GM19239 (cell line): ENCODE measurements at regions not wholly inside any gene's neighbourhood (a gene's known extent, or its start where the extent isn't known, plus 50 kb on each side); places are given as distances from the start of the nearest gene placed in this dataset.

Experiments
- DNase-seq: peaks from one replicate; pipeline ENCODE4 v3.0.0; 2011; ENCODE audit warnings: low spot score; ENCODE audit not compliant: insufficient read length
- FAIRE-seq: peaks from 2 replicates; lab custom pipeline; 2011; peaks lifted over from hg19 to GRCh38; lab: Jason Lieb, UNC

DNA sequence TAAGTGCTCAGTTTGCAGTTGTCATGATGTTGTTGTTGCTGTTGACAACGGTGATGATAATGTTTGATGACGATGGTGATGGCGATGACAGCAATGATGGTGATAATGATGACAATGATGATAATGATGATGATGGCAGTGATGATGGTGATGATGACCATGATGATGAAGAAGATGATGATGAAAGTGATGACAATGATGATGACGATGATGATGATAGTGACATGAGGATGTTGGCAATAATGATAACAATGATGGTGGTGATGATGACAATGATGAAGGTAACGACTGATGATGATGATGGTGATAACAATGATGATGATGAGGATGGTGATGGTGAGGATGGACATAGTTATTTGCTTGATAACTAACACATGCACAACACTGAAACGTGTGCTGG is 778.5 kb downstream of the VRK1 start:
- DNase-seq = no peak
- no peak for FAIRE-seq

DNA sequence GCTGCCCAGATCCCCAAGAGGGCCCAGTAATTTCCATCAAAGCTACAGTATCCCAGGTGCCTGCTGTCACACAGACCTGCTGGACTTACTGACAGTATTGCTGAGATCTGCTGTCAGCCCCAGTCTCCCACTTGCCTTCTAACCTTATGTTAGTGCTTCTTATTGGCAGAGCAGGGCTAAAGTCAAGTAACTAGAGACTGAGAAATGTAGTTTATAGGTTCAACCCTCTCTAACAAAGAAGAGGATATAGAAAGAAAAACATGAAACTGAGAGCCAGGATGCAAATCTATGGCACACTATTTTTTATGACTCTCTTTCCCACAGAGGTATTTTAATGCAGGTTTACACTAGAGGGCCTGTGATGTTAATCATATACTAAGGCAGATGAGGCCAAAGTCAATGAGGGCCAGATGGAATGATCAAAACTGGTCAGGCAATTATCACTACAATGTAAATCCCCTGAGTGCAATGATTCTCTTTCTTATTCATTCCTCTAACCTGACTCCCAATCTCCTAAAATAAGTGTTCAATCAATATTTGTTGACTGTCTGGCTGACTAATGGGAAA is 781.9 kb downstream of the VRK1 start:
- DNase-seq (no peak), FAIRE-seq (no peak)

- FAIRE-seq (no peak), DNase-seq (no peak)
Observed at GRCh38 chr14:97581016-97581415, 783.8 kb downstream of the VRK1 start.

DNA sequence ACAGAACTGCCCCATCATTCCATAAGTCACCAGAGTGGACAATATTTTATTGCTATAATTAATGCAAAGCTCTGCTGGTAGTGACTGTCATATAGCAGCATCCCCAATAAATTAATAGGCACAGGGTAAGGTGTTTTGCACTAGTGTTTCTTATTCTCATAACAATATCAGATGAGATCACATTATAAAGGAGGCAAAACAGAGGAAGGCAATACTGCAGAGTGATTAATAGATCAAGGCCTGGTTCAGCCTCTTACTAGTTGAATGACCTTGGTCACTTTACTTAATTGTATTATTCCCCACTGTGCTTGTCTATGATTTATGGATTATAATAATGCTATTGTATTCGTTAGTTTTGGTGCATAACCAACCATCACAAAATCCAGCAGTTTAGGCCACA is 784.8 kb downstream of the VRK1 start:
- DNase-seq (no peak), FAIRE-seq (no peak)

GRCh38 chr14:97584528-97584927 is 787.3 kb downstream of the VRK1 start:
- DNase-seq = no peak
- FAIRE-seq = no peak

DNA sequence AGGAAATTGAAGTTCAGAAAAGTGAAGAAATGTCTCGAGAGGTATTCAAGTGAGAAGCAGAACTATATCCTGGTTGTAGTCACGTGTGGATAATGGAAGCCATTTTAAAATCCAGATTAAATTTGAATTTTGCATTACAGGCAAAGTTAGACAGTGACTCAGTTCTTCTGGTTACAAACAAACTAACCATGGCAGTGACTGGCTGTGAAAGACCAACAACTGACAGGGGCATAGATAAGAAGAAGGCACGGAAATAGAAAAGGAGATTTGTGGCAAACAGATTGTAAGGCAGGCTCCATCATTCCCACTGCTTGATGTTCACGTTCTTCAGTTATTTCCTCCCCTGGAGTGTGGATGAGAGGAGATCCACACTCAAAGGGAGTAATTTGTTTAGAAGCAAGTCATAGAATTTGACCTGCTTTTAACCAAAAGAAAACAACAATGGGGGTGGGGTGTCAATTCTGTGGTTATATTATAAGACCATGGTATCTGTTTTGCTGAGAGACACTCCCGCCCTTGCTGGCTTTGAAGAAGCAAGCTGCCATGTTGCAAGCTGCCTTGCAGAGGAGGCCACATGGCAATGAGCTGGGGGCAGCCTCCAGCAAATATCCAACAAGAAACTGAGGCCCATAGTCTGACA is 795.3 kb downstream of the VRK1 start:
- DNase-seq (no peak), FAIRE-seq (no peak)

DNA sequence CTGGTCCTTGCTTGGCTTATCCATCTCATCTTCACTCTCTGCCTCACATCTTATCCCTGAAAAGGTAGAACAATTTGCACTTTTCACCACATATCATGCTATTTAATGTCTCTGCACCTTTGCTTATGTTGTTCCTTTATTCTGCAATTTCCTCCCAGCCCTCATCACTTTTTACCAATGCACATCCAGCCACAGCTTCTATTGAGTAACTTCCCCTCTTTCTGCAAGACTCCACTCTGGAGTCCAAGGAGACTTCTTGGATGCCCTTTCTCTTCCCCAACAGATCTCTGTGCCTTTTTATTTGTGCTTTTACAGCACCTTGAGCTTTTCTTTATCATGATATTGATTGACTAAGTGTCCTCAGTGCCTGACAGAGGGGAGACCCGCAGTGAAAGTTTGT is 797.1 kb downstream of the VRK1 start:
- FAIRE-seq = no peak
- no peak for DNase-seq

GRCh38 chr14:97602438-97603117 is 805.4 kb downstream of the VRK1 start:
- FAIRE-seq = no peak

DNA sequence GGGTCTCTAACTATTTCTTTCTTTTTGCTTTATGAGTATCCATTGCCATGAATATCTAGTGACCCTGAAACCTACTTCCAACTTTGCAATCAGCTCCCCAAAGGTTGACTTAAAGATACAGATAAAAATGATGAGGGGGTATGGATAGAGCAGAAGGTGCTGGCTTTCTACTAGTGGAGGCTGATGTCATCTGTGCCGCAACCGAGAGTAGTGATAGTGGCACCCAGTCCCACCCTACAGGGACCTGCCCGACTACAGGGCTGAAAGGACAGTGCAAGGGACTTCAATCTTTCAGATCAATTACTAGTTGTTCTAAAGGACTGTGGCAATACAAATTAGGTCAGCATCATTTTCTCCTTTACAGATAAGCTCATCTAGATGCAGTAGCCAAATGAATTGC is 806.0 kb downstream of the VRK1 start:
- DNase-seq (no peak), FAIRE-seq (no peak)

More at GRCh38 chr14:97602438-97603117, 805.4 kb downstream of the VRK1 start:
- no peak for DNase-seq

DNA sequence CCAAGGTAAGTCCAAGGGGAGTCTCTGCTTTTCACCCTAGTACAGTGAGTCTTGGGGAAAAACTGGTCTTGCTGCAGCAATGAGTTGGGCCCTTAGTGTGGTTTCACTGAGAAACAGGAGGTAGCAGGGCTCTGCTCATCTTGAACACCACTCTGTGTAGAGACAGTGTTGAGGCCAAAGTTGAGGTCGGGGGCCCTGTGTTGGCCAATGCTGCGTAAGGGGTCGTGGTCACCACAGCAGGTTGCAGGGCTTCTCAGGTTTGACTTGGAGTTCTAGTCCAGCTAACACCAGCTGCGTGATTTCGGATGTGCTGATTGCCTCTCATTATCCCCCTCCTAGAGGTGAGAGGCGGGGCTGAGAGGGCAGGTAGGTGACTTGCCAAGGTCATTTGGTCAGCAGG is 807.5 kb downstream of the VRK1 start:
- FAIRE-seq (no peak), DNase-seq (no peak)

DNA sequence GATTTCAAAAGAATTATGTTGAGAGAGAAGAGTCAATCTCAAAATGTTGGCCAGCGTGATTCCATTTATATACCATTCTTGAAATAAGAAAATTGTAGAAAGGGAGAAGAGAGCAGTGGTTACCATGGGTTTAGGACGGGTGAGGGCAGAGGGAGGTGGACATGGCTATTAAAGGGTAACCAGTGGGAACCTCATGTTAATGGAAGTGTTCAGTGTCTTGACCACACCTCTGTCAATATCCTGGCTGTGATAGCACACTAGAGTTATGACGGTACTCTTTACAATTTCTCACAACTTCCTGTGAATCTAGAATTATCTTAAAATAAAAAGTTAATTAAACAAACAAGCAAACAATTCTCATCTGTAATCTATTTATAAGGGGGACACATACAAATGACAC is 821.2 kb downstream of the VRK1 start:
- no peak for FAIRE-seq

DNA sequence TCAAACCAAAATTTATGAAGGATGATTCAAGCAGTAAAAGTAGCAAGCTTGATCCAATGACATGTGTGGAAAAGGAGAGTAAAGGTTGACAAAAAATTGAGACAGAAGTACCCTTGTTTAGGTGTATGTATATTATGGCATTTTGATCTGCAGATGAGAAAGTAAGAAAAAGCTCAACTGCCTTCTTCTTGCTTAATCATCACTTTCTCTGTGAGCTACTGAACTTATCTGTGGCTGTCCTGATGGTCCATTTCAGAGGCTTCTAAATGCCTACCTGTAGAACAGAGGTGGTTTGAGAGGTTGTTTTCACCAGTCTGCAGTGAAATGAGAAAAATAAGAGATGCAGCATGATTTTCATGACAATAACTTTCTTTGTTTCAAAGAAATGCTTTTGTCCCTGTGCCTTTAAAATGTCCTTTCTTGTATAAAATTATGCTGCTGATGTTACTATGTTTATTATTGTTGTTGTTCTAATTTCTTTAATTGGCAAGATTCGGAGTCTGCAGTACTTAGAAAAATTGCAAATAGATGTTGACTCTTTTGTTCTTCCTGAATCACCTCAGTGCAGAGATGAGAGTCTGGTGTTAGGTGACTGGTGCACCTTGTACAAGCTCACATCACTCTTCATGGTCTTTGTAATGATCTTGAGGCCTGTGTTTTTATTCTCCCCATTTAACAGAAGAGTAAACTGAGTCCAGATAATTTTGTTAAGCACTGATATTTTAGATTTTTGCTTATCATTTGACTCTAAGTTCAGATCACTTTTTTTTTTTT is 821.9 kb downstream of the VRK1 start:
- FAIRE-seq (no peak), DNase-seq (no peak)

More for the DNA sequence above, 821.2 kb downstream of the VRK1 start:
- DNase-seq = no peak

GRCh38 chr14:97620066-97620465 is 822.9 kb downstream of the VRK1 start:
- FAIRE-seq (no peak), DNase-seq (no peak)

DNA sequence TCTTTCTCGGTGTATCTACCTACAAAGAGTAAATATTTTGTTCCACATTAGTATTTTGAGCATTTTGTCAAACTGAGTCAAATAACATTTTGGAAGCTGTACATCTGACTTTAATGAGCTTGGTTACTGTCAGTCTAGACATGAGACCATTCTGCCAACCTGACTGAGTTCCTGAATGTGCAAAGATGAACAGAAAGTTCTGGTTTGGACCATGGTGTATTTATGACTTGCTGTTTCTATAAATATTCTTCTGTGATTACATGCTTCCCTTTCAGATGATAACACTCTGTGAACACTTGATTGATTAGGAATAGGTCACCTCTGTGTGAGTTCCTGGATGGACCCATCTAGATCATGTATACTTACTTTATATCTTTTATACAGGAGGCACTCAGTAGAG is 827.8 kb downstream of the VRK1 start:
- FAIRE-seq = no peak
- DNase-seq = no peak

DNA sequence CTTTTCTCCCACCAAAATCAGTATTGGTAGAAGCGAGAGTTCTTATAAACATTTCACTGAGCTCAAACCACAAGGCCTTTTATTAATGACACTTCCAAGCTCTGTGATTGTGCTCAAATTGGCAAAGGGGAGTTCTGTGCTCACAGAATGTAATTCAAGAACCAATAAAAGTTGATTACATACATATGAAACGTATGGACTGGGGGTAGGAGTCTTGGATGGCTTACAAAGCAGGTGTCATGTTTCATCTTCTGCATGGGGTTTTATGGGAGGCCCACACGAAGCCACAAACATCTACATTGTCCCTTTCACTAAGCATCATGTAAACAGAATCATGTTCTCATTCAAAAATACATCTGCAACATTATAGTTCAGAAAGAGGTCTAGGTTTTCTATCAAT is 828.3 kb downstream of the VRK1 start:
- FAIRE-seq = no peak
- DNase-seq = no peak

GRCh38 chr14:97626088-97626487 is 828.9 kb downstream of the VRK1 start:
- DNase-seq = no peak
- FAIRE-seq = no peak

DNA sequence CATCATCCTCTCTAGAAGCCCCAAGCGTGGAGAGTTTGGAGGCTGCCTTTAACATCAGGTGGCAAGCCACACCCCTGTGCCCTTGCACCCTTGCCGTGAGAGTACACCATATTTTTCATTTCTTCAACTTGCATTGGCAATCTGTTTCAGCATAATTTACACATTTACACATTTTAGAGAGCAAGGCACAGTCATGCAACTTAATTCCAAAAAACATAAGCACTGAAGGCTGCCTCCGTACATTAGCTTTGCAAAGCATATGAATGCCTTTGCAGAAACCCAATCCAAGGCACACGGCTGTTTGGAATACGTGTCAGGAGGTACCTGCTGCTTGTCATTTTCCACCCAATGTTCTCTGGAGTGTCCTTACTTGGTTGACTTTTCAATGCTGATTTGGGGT is 833.1 kb downstream of the VRK1 start:
- DNase-seq = no peak
- no peak for FAIRE-seq

GRCh38 chr14:97633131-97633738 is 836.1 kb downstream of the VRK1 start:
- DNase-seq (no peak), FAIRE-seq (no peak)

DNA sequence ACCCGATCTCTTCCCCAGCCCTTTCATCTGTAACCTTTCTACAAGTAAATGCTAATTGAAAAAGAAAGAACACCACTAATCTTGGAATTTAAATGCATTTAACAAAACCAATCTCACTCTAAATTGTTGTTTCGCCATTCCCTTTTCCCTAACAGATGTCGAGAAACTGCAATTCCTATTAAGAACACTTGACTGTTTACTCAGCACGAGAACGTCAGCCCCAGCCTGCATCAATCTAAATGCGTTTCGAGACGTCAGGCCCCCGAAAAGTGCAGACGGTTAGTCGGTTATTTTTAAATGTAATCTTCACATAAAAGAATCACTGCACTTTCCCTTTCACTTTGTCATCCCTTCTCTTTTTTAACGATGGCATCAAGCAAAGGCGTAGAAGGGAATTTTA is 837.6 kb downstream of the VRK1 start:
- FAIRE-seq (no peak), DNase-seq (no peak)

- DNase-seq = no peak
- FAIRE-seq = no peak
Observed at GRCh38 chr14:97638864-97639263, 841.7 kb downstream of the VRK1 start.

DNA sequence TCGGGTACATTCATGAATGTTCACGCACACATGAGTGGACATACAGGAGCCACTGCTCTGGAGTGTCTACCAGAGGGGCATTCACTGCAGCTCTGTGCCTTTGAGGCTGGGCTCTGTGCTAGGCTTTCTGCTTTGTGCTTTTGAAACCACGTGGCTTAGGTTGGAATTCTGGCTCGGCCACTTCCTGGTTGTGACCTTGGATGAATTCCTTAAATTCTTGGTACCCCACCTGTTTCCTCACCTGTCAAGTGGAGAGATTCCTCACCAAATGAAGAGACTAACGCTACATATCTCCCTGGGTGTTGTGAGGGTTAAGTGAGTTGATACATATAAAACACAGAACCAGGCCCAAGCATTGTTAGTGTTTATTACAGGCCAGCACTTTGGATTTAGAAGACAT is 842.8 kb downstream of the VRK1 start:
- DNase-seq (no peak), FAIRE-seq (no peak)
